Adrenal gland (tissue), 9 donors: ENCODE measurements at regions not wholly inside any gene's neighbourhood (a gene's known extent, or its start where the extent isn't known, plus 50 kb on each side); places are given as distances from the start of the nearest gene placed in this dataset.

Source experiments
- DNase-seq, 7 donors: peaks; one replicate each; pipeline ENCODE4 v3.0.0-alpha.2; 2019 to 2020
- H3K27ac ChIP-seq, 5 donors: fragments of 200-600 bp; sonication (generic) in 4 of 5; 1 replicate in 3 of 5; 2 replicates in 2 of 5; pipeline versions ENCODE4 v1.5.1 to v1.8.0; 2016 to 2020; ENCODE audit warnings: mild to moderate bottlenecking in 1 of 5
- H3K27me3 ChIP-seq: fragments of 200-600 bp; 2 replicates; pipeline ENCODE4 v1.8.0; 2021
- H3K36me3 ChIP-seq, 2 donors: fragments of 200-600 bp; replicated peaks in 1 of 2; 1 replicate in 1 of 2; 2 replicates in 1 of 2; pipeline versions ENCODE4 v1.5.1 to v1.8.0; 2018 to 2022
- H3K4me1 ChIP-seq, 2 donors: fragments of 200-600 bp; replicated peaks in 1 of 2; 1 replicate in 1 of 2; 2 replicates in 1 of 2; pipeline versions ENCODE4 v1.5.1 to v1.8.0; 2018 to 2021
- H3K4me3 ChIP-seq, 4 donors: fragments of 200-600 bp; sonication (generic) in 3 of 4; one replicate each; pipeline ENCODE4 v1.5.1; 2016 to 2018
- H3K9me3 ChIP-seq, 3 donors: fragments of 200-600 bp; sonication (generic) in 1 of 3; replicated peaks in 1 of 3; 1 replicate in 2 of 3; 2 replicates in 1 of 3; pipeline versions ENCODE4 v1.5.1 to v1.8.0; 2016 to 2021
- CTCF ChIP-seq, 6 experiments: fragments of 450-650 bp in 4 of 6; fragments of 200-600 bp in 2 of 6; sonication (generic) in 1 of 6; IDR thresholded peaks; 1 replicate in 5 of 6; 2 replicates in 1 of 6; pipeline versions ENCODE4 v1.5.1 to v1.8.0; 2016 to 2021; ENCODE audit warnings: antibody characterized with exemption in 6 of 6, mild to moderate bottlenecking in 2 of 6, moderate library complexity in 1 of 6
- POLR2A ChIP-seq, 2 donors: fragments of 450-650 bp; IDR thresholded peaks; one replicate each; pipeline ENCODE4 v1.6.1; 2017; ENCODE audit warnings: antibody characterized with exemption in 2 of 2, mild to moderate bottlenecking in 2 of 2, moderate library complexity in 1 of 2
- WGBS, 4 donors: extraction: QIAGEN DNeasy Blood & Tissue Kit in 2 of 4; methylation state at CpG; one replicate each; pipeline versions ENCODE4 v1.1.5 to v1.1.7; 2013 to 2017; 5-methylcytosine and 5-hydroxymethylcytosine counted together
- intact Hi-C, 2 donors: fragments of 100-400 bp; cut with DNase I; formaldehyde crosslinking; loops; one replicate each; pipeline versions ENCODE4 v1.14.1 to v1.15.0; 2022 to 2023
- donor health status: healthy with polysubstance abuse.
- donor health status: Bipolar disorder and iron deficiency.
- donor health status: DM: yes; HTN: yes; CAD: no.
- donor health status: DM: no; HTN: no; CAD: no.
- donor health status: DM: no; HTN: no; CAD: no.

- TF ChIP-seq CTCF (IDR thresholded peaks at IDR 0.05) (no peak), POLR2A (IDR thresholded peaks at IDR 0.05) (no peak)
- no peak overlapping the region for H3K27ac ChIP-seq
- peaks cover 0 to 3% (median 0%) of the 10 kb centered on the region in 3 donors for H3K9me3 ChIP-seq
- H3K4me1 ChIP-seq: no peaks in the 10 kb centered on the region
- no peaks in the 10 kb centered on the region for H3K36me3 ChIP-seq
- no peak overlapping the region for H3K4me3 ChIP-seq
- H3K27me3 ChIP-seq: no peaks in the 10 kb centered on the region
- intact Hi-C loops: no loop called here
- no peak for DNase-seq
Measured at GRCh38 chr2:53053937-53054336, 713.7 kb upstream of the CHAC2 start.

GRCh38 chr2:53051157-53051556 lies 716.4 kb upstream of the CHAC2 start:
- Histone ChIP-seq H3K4me1 (no peaks in the 10 kb centered on the region), H3K9me3 (peaks cover 0 to 3% (median 0%) of the 10 kb centered on the region in 3 donors), H3K4me3 (no peak overlapping the region), H3K36me3 (no peaks in the 10 kb centered on the region), H3K27me3 (no peaks in the 10 kb centered on the region), H3K27ac (no peak overlapping the region)
- intact Hi-C loops: no loop called here
- DNase-seq: no peak
- TF ChIP-seq POLR2A (IDR thresholded peaks at IDR 0.05) (no peak), CTCF (IDR thresholded peaks at IDR 0.05) (no peak)

GRCh38 chr2:53040536-53041229 lies 726.9 kb upstream of the CHAC2 start:
- TF ChIP-seq POLR2A (IDR thresholded peaks at IDR 0.05) (no peak), CTCF (IDR thresholded peaks at IDR 0.05) (no peak)
- no peak for DNase-seq
- Histone ChIP-seq H3K4me1 (no peaks in the 10 kb centered on the region), H3K27me3 (no peaks in the 10 kb centered on the region), H3K36me3 (no peaks in the 10 kb centered on the region), H3K4me3 (no peak overlapping the region), H3K9me3 (no peaks in the 10 kb centered on the region), H3K27ac (no peak overlapping the region)
- intact Hi-C loops: no loop called here
- 70 to 76% (median 73%) methylated on average over 4 of the region's 4 CpGs for WGBS, 4 donors

DNA sequence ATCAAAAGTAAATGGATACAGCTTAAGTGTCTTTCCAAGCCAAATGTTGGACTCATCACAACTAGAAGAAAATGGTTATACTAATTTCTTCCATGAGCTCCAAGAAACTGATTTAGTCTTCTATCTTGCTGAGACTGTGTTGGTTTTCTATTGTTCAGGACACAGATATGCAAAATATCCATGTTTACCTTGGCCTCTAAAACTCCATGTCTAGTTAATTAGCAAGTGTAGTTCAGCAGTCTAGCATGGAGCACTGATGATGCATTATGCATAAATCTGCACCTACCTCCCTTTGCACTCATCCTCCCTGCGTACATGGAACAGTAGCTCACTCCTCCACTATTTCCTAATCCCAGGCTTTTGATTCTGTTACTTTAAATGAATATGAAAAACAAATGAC lies 731.4 kb upstream of the CHAC2 start:
- 24 to 68% (median 54%) methylated on average over 1 of the region's 1 CpG for WGBS, 4 donors
- Histone ChIP-seq H3K9me3 (no peaks in the 10 kb centered on the region), H3K4me1 (no peaks in the 10 kb centered on the region), H3K36me3 (no peaks in the 10 kb centered on the region), H3K4me3 (no peak overlapping the region), H3K27me3 (no peaks in the 10 kb centered on the region), H3K27ac (no peak overlapping the region)
- TF ChIP-seq CTCF (IDR thresholded peaks at IDR 0.05) (no peak), POLR2A (IDR thresholded peaks at IDR 0.05) (no peak)
- DNase-seq: no peak
- intact Hi-C loops: no loop called here
